GM18873 (cell line): ENCODE measurements at regions not wholly inside any gene's neighbourhood (a gene's known extent, or its start where the extent isn't known, plus 50 kb on each side); places are given as distances from the start of the nearest gene placed in this dataset.

Experiments
- ATAC-seq: cut with Tn5 transposase; IDR thresholded peaks from one replicate; pipeline ENCODE4 v1.9.1; 2021; ENCODE audit warnings: mild to moderate bottlenecking, moderate library complexity, moderate number of reproducible peaks; ENCODE audit not compliant: unreplicated experiment, low FRiP score

DNA sequence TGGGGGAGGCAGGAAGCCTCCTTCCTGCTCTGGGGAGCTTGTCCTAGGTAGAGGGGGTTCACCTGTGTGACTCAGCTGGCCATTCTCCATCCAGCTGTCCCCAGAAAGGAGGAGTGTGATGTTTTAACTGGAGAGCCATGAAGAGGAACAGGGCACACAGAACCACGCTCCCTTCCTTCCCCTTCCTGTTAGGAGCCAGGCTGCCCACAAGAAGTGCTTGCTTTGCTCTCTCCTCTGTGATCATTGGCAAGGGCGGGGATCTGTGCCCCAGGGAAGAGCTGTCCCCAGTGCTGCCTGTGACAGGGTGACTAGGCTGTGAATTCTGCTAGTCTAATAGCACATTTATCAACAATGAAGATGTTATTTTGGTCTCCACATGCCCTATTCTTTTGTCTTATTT is 169.6 kb upstream of the GATB start:
- no peak for ATAC-seq

DNA sequence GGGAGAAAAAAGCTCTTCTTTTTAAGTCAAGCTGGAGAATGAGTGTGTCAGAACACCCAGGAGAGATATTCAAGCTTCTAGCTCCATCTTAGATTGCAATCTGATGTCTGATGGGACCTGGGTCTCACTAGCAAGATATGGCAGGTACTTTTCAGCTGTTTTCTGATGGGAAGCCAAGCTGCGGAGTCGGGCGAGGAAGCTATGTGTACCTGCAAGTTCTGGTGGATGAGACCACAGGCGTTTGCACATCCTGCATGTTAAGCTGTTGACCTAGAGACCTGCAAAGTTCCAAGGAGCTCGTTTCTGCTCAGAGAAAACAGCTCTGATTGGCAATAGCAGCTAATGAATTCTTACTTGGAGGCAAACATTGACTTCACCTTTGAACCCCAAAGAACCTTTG is 167.3 kb upstream of the GATB start:
- no peak for ATAC-seq

DNA sequence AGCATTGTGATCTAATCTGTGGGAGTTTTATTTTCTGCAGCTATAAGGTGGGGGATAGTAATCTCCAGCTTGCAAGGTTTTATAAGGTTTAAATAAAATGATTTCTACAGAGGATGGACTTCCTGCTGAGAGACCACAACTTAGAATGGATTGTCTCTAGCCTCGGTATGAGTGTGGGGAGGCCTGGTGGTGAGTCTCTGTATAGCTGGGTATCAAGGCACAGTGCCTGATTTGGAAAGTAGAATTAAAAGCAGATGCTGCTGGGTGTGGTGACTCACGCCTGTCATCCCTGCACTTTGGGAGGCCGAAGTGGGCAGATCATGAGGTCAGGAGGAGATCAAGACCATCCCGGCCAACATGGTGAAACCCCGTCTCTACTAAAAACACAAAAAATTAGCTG is 162.0 kb upstream of the GATB start:
- ATAC-seq = no peak

DNA sequence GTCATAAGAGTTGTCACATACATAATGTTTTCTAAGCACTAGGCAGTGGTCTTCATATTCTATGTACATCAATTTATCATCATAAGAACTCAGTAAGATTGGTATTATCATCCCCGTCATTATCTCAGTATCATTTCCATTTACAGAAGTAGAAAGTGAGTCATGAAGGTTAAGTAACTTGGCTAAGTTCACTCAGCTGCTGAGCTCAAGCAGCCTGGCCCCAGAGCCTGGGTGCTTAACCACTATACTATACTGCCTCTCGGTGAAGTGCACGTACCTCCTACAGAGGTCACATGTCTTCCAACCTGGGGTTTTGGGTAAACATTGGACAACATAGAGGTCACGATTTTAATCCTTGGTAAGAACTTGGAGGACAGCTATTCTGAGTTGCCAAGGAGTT is 161.5 kb upstream of the GATB start:
- no peak for ATAC-seq

DNA sequence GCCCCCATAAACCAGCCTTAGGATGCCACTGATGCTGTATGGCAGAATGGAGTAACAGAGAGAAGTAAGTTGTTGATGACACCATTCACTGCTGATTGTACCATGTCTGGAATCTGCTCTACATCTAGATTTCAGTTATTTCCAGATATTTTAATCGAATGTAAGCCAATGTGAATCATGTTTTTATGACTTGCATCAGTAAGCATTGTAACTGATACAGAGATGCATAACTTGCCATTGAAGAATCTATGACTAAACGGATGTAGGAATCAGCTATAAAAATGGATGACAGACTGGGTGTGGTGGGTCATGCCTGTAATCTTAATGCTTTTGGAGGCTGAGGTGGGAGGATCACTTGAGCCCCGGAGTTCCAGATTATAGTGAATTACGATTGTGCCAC is 161.0 kb upstream of the GATB start:
- no peak for ATAC-seq

DNA sequence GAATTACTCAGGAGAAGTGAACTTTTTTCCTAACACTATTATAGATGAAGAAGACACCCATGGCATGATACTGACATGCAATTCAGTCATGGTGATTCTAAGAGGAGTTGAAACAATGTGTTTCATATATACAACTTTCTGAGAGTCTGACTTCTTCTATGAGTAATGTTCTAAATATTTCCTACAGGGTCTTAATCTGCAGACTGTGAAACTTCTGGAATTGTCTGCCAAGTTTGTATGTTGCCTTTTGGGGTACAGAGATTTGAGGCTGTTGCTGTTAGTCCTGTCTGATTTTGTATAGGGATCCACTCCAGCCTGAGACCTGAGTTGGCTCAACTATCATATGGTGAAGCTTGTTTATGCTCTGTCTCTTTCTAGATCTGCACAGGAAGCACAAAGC is 160.6 kb upstream of the GATB start:
- no peak for ATAC-seq

DNA sequence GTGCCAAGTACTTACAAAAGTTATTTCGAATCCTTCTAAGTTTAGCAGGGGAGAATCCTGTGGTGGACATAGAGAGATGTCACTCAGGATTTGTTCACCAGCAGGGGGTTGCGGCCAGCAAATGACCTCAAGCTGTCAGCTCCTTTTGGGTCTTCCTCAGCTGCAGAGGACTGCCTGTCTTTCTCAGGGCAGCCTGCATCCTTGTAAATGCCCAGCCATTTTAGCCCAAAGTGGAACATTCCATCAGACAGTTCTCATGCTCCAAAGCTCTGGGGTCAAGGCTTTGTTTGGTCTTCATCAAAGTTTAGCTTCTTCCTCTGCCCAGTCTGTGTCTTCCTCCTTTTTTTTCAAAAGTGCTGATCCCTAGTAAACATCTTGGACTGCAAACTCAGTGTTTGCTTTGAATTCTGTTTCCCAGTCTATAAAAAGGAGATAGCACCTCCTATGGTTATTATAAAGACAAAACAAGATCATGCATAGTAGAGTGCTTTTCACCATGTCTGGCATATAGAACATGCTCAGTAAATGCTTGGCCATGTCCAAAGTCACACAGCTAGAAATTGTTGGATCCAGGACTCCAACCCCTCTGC is 156.4 kb upstream of the GATB start:
- ATAC-seq = no peak

DNA sequence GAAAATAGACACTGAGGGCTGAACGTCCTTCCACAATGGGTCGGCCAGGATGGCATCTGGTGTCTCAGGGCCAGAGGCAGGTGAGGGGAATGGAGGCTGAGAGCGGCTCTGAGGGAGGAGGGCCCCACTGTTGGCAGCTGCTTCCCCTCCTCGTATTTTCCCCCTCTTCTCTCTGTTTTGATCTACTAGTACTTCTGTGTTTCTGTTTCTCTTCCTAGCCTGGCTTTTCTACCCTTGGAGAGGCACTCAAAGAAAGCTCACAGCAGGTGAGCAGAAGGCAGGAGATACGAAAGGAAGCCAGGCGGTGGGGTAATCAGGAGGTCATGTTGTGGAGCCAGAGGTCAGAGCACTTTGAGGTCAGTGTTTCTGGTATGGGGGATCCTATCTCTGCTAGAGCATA is 151.8 kb upstream of the GATB start:
- ATAC-seq = no peak

DNA sequence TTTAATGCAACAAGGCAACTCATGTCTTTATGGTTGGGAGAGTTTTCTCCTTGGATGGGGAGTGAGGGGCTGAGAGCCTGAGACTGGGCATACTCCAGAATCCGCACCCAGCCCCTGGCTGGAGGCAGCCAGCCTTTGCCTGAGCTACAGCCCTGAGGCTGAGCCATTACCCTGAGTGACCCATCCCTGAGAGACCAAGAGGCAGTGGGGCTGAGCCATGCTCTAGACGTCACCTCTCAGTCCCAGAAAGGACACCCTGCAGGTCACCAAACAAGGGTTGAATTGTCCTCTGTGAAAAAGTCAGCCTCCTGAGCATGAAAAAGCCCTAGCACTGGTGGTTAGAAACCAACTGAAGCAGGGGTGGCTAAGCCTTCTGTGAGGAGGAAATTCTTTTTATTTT is 151.2 kb upstream of the GATB start:
- ATAC-seq = no peak

DNA sequence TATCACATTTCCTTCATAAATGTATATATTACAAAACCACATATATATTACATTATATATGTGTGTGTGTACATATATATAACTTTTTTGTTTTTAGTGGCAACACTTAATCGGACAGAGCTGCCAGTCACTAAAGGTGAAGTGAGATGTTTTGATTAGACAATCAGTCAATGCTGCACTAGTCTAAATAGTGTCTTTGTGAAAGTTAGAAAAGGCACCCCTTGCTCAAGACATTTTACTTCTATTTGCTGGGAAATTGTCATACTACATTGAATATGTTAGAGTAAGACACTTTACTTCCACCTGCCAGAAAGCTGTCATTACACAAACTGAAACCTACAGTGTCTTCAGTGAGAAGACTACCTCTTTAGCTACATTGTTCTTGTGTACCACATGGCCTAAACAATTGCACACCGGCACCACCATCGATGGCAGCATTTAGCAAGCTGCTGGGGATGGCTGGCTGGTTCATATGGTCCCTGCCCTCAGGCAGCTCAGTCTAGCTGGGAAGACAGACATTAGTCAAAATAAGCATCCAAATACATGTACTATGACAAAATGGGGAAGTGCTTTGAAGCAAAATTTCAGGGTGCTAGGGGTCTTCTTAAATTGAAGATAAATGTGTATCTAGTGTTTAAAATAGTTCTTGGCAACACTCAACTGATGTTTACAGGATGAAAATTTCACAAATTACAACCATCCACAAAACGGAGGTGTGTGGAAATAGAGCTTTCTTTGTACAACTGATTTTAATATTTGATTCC is 148.1 kb upstream of the GATB start:
- no peak for ATAC-seq

DNA sequence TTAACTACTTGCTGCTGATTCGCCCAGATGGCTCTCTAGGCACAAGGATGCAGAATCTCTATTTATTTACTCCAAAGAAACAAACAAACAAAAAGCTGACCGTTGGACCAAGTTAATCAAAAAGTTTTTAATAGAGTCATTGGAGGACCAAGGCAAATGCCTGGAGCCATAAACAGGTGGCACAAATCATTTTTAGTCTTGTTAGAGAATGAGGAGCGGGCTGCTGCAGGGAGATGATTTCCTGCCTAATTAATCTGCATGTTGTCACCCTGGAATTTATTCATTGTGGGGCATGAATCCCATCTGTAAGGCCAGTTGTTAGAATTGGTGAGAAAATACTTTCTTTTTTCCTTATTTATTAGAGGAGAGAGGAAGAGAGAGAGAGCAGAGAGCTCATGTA is 147.4 kb upstream of the GATB start:
- ATAC-seq = no peak

DNA sequence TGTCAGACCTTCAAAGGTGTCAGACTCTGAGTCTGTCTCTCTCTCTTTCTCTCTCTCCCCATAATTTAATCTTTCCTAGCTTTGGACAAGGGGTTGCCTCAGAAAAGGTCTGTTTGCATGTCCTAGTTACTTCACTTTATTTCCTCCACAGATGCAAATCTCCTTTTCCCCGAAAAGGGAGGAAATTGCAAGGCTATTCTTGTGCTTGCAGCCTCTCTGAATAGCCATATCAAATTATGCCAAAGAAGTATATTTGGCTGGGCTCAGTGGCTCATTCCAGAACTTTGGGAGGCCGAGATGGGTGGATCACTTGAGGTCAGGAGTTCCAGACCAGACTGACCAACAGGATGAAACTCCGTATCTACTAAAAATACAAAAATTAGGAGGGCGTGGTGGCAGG is 145.6 kb upstream of the GATB start:
- ATAC-seq = no peak

DNA sequence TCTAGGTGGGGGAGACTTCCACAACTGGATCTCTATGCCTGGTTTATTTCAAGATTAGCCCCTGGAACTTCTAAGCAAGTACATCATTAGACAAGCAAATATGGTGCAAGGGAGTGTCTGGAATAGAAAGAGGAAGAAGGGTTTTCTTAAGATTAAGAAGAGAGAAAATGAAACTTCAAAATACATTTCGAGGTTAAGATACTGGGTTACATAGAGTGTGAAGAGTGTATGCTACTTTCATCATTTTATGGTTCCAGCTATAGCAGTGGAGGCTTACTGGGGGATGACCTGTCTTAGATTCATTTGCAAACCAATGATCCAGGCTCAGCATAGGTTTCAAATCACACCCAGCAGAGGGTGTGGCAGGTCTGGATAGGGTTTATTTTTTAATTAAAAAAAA is 144.4 kb upstream of the GATB start:
- ATAC-seq = peak; percentile 87

DNA sequence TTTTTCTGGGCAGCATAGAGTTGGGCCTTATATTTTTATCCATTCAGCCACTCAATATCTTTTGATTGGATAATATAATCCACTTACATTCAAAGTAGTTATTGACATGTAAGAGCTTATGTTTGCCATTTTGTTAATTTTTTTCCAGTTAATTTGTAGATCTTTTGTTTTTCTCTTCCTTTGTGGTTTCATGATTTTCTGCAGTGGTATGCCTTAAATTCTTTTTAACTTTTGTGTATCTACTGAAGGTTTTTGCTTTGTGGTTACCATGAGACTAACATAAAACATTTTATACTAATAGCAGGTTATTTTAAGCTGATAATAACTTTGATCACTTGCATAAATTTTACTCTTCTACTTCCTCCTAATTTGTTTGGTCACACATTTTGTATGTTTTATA is 140.8 kb upstream of the GATB start:
- ATAC-seq = no peak

DNA sequence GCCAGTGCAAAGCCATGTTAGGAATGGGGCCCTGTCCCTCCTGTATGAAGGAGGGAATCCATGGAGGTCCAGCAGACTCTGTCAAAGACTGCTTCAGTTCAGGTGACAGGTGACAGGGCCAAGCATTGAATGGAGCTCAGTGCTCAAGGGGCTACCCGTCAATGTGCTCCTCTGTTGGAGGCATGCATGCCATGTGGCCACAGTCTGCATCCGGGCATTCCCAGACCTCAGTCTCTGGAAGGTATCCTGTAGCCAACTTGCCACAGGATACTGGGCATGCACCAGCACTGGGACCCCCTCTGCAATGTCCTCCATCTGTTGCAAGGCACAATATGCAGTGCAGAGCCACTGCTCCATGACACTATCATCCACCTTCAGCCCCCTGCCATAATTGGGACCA is 136.1 kb upstream of the GATB start:
- no peak for ATAC-seq

DNA sequence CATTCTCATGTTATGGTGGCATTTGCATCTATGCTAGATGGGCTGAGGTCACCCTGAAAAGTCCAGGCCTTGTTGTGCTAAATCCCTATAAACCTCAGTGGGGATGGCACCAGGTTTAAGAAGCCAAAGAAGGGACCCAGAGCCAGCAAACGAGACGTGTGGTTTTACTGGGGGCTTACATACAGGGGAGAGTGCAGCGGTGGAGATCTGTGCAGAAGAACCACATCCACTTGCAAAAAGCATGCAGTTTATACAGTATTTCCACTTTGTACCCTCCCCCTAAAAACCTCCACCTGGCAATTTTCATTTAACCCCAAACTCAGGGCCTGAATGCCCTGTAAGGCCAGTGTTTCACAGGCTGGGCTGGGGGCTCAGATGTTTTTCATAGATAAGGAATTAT is 134.9 kb upstream of the GATB start:
- no peak for ATAC-seq

DNA sequence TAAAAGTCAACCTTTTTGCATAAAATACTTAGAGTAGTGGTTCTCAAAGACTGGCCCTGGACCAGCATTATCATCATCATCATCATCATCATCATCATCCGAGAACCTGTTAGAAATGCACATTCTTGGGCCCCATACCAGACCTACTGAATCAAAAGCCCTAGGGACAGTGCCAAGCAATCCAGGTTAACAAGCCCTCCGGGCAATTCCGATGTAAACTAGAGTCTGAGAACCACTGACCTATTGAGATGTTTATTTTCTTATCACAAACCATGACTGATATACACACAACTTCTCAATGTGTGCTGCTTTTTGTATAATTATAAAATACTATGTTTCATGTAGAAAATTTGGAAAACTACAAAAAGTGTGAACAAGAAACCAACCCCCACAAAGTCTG is 133.4 kb upstream of the GATB start:
- no peak for ATAC-seq

DNA sequence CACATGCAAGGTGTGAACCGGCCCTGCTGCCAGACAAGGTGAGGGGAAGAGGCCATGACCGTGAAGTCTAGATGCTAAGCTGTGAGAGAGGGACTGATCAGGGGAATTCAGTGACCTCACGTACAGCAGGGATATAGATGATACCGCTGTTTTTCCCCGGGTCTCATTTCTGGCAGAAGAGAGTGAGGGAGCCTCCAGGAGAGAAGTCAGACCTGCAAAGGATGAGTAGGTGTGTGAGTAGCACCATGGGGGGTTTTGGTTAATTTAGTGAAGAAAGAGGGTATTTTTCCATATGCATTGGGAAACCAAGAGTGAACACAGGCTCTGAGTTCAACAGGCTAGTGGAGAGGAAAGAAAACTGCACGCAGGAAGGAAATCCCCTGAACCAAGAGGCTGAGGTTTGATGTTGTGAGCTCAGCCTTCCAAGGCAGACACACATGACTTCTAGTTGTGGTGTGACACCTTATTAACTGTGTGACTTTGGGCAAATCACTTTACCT is 127.6 kb upstream of the GATB start:
- peak; percentile 44 for ATAC-seq

DNA sequence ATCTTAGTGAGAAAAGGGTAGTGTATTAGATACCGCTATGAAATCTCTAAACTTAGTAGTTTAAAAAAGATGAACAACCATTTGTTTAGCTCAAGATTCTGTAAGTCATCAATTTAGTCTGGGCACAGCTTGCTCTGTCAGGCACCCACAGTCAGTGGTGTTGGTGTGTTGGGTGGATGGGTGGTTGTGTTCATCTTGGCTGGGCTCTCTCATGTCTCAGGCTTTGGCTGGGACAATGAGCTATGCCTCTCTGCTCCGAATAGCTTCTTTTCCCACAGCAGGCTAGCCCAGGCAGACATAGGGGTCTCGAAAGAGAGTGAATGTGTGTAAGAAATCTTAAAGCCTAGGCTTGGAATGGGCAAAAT is 127.0 kb upstream of the GATB start:
- ATAC-seq = peak; percentile 18

DNA sequence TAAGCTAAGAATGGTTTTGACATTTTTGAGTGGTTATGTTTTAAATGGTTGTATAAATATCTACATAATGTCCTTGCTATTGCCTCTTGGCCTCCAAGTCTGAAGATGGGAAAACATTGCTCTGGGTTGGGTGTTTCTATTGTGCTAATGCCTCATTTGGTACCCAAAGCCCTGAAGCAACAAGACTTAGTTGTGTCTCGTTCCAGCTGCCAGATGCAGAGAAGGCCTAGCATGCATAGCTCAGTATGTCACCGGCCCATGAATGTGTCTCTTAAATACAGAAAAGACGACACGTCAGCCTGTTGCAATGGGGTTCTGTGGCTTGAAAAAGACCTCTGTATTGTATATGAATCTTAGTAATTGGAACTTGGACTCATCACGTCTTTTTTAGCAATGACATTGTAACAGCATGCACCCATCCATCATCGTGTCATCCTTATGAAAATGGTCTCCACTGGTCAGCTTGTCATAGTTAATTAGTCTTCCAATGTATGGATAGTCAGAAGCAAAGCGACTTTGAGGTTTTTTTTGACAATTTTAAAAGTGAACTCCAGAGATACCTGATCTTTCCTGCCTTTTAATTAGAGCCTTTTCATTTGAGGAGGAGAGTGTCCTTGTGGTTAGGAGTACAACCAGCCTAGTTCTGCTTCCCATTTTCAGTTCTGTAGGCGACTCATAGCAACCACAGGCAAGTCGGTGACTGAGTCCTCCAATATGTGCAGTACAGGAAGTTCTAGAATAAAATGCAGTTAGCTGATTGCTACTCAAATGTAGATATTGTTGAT is 126.4 kb upstream of the GATB start:
- peak; percentile 54 for ATAC-seq

DNA sequence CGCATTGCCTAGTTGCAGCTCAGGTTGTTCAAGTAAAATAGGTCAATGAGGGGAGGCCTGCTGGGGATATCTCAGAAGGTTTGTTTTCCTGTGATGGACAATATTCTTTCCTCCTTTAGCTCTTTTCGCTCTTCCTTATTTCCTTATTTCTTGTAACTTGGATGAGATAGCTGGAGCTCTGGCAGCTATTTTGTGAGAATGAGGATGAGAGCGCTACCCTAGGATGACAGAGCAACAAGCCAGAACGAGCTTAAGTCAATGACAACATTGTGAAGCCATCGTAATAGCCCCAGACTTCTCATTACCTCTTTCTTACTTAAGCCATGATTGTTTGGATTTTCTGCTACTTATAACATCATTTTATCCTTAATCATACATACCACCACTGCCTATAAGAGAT is 124.3 kb upstream of the GATB start:
- no peak for ATAC-seq

DNA sequence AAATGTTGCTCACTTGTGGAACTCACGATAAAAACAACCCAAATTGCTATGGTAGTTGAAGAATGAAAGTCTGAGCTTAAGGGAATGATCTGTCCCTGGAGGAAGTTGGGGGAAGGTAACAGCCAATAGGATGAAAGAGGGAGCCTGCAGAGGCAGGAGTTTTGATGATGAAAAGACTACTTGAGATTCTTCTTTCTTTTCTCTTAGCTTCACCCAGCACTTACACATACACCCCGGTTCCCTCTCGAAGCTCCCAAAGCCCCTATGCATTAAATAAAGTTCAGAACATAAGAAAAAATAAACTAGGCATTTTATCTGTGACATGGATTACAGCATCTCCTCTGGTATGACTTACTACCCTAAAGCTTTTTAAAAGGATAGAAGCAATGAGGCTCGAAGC is 122.9 kb upstream of the GATB start:
- no peak for ATAC-seq
